IMR-90 (cell line): ENCODE measurements at regions not wholly inside any gene's neighbourhood (a gene's known extent, or its start where the extent isn't known, plus 50 kb on each side); places are given as distances from the start of the nearest gene placed in this dataset.

Experiments used
- BHLHE40 ChIP-seq: fragments of 150-350 bp; IDR thresholded peaks from 2 replicates; pipeline ENCODE4 v1.6.1; 2016; ENCODE audit warnings: mild to moderate bottlenecking, low read depth, low read length
- CEBPB ChIP-seq: IDR thresholded peaks from 2 replicates; pipeline ENCODE4 v1.6.1; 2012; ENCODE audit warnings: low read depth, low read length, improper control_type of control experiment
- CHD1 ChIP-seq: IDR thresholded peaks from 2 replicates; pipeline ENCODE4 v1.6.1; 2012; ENCODE audit warnings: low read depth, low read length, improper control_type of control experiment
- CTCF ChIP-seq: conservative IDR thresholded peaks from 2 replicates; pipeline ENCODE4 v1.5.1; 2012; ENCODE audit warnings: mild to moderate bottlenecking, low read depth, low read length, improper control_type of control experiment
- ELK1 ChIP-seq: fragments of 150-350 bp; IDR thresholded peaks from 2 replicates; pipeline ENCODE4 v1.6.1; 2016; ENCODE audit warnings: low read depth, mild to moderate bottlenecking, low read length, moderate library complexity, borderline replicate concordance
- MAFK ChIP-seq: IDR thresholded peaks from 2 replicates; pipeline ENCODE4 v1.6.1; 2012; ENCODE audit warnings: low read depth, low read length, improper control_type of control experiment
- POLR2A ChIP-seq: IDR thresholded peaks from 2 replicates; pipeline ENCODE4 v1.6.1; 2012; ENCODE audit warnings: mild to moderate bottlenecking, low read depth, low read length
- RAD21 ChIP-seq: IDR thresholded peaks from 2 replicates; pipeline ENCODE4 v1.6.1; 2012; ENCODE audit warnings: low read length, improper control_type of control experiment
- RFX5 ChIP-seq: IDR thresholded peaks from 2 replicates; pipeline ENCODE4 v1.8.0; 2012; ENCODE audit warnings: low read depth, mild to moderate bottlenecking, low read length, moderate library complexity
- SMC3 ChIP-seq: fragments of 150-350 bp; IDR thresholded peaks from 2 replicates; pipeline ENCODE4 v1.6.1; 2016; ENCODE audit warnings: low read depth, mild to moderate bottlenecking, antibody characterized with exemption, low read length, moderate library complexity
- USF2 ChIP-seq: fragments of 150-350 bp; IDR thresholded peaks from 2 replicates; pipeline ENCODE4 v1.6.1; 2017; ENCODE audit warnings: mild to moderate bottlenecking, antibody characterized with exemption, low read length, low read depth

GRCh38 chr2:195501746-195502145 lies 155.3 kb upstream of the SLC39A10 start:
- TF ChIP-seq USF2 (no peak), CTCF (no peak), MAFK (no peak), POLR2A (no peak), ELK1 (no peak), BHLHE40 (no peak), RFX5 (no peak), CEBPB (no peak), CHD1 (no peak), SMC3 (no peak), RAD21 (no peak)
